Left lung (tissue), 4 donors: ENCODE measurements at regions not wholly inside any gene's neighbourhood (a gene's known extent, or its start where the extent isn't known, plus 50 kb on each side); places are given as distances from the start of the nearest gene placed in this dataset.

Experiments
- ATAC-seq: fragments of 200-7000 bp; cut with Tn5 transposase; one replicate; pipeline ENCODE4 v1.9.1; 2020; ENCODE audit warnings: moderate library complexity
- DNase-seq, 4 donors: peaks; one replicate each; pipeline ENCODE4 v3.0.0-alpha.2; 2013 to 2020
- H3K27ac ChIP-seq, 2 donors: fragments of 200-600 bp; sonication (generic) in 1 of 2; one replicate each; pipeline versions ENCODE4 v1.5.0 to v1.8.0; 2020 to 2021
- H3K27me3 ChIP-seq, 2 donors: fragments of 200-600 bp; sonication (generic) in 1 of 2; one replicate each; pipeline versions ENCODE4 v1.5.0 to v1.8.0; 2020 to 2021
- H3K36me3 ChIP-seq, 2 donors: fragments of 200-600 bp; sonication (generic) in 1 of 2; one replicate each; pipeline versions ENCODE4 v1.5.0 to v1.8.0; 2020 to 2021
- H3K4me1 ChIP-seq, 2 donors: fragments of 200-600 bp; one replicate each; pipeline ENCODE4 v1.8.0; 2021
- H3K4me3 ChIP-seq, 2 donors: fragments of 200-600 bp; sonication (generic) in 1 of 2; one replicate each; pipeline versions ENCODE4 v1.5.0 to v1.8.0; 2020 to 2021; ENCODE audit warnings: mild to moderate bottlenecking in 1 of 2
- H3K9me3 ChIP-seq, 2 donors: fragments of 200-600 bp; sonication (generic) in 1 of 2; one replicate each; pipeline versions ENCODE4 v1.5.0 to v1.8.0; 2020 to 2021
- CTCF ChIP-seq, 2 donors: fragments of 200-600 bp; sonication (generic) in 1 of 2; IDR thresholded peaks; one replicate each; pipeline versions ENCODE4 v1.5.0 to v1.8.0; 2021; ENCODE audit warnings: antibody characterized with exemption in 2 of 2
- intact Hi-C, 2 donors: fragments of 100-400 bp; cut with DNase I; formaldehyde crosslinking; loops; one replicate each; pipeline versions ENCODE4 v1.11.2 to v1.14.2; 2022
- donor health status: DM: no; HTN: yes; CAD: no.
- donor health status: DM: no; HTN: no; CAD: no.

GRCh38 chr1:38777464-38777957 lies 82.1 kb downstream of the RRAGC start:
- H3K36me3 ChIP-seq = no peaks in the 10 kb centered on the region
- H3K9me3 ChIP-seq = no peaks in the 10 kb centered on the region
- ATAC-seq = no peak
- intact Hi-C loops = no loop called here
- no peak overlapping the region for H3K27ac ChIP-seq
- no peak for DNase-seq
- no peak overlapping the region for H3K4me3 ChIP-seq
- no peak for TF ChIP-seq CTCF (IDR thresholded peaks at IDR 0.05)
- peaks cover 8 to 57% of the 10 kb centered on the region in 2 donors for H3K27me3 ChIP-seq
- no peaks in the 10 kb centered on the region for H3K4me1 ChIP-seq

GRCh38 chr1:38776466-38777065 lies 83.0 kb downstream of the RRAGC start:
- H3K4me1 ChIP-seq = no peaks in the 10 kb centered on the region
- ATAC-seq = no peak
- H3K27me3 ChIP-seq = peaks cover 0 to 47% of the 10 kb centered on the region in 2 donors
- H3K27ac ChIP-seq = no peak overlapping the region
- H3K36me3 ChIP-seq = no peaks in the 10 kb centered on the region
- no peak for TF ChIP-seq CTCF (IDR thresholded peaks at IDR 0.05)
- no peak for DNase-seq
- no peaks in the 10 kb centered on the region for H3K9me3 ChIP-seq
- intact Hi-C loops = no loop called here
- H3K4me3 ChIP-seq = no peak overlapping the region

- Histone ChIP-seq H3K9me3 (no peaks in the 10 kb centered on the region), H3K27me3 (peaks cover 0 to 35% of the 10 kb centered on the region in 2 donors), H3K4me1 (no peaks in the 10 kb centered on the region), H3K4me3 (no peak overlapping the region), H3K27ac (no peak overlapping the region), H3K36me3 (no peaks in the 10 kb centered on the region)
- TF ChIP-seq CTCF (IDR thresholded peaks at IDR 0.05) = no peak
- DNase-seq (no peak), ATAC-seq (no peak)
- intact Hi-C loops = no loop called here
These were observed 84.3 kb downstream of the RRAGC start for GRCh38 chr1:38775175-38775845.

- no peak for TF ChIP-seq CTCF (IDR thresholded peaks at IDR 0.05)
- Histone ChIP-seq H3K36me3 (no peaks in the 10 kb centered on the region), H3K4me1 (no peaks in the 10 kb centered on the region), H3K4me3 (no peak overlapping the region), H3K27me3 (peaks cover 0 to 16% of the 10 kb centered on the region in 2 donors), H3K9me3 (no peaks in the 10 kb centered on the region), H3K27ac (no peak overlapping the region)
- ATAC-seq (no peak), DNase-seq (no peak)
- intact Hi-C loops = no loop called here
These were observed 86.1 kb downstream of the RRAGC start for GRCh38 chr1:38773483-38773882.

GRCh38 chr1:38772953-38773352 lies 86.6 kb downstream of the RRAGC start:
- no peak for DNase-seq
- intact Hi-C loops = no loop called here
- H3K9me3 ChIP-seq = no peaks in the 10 kb centered on the region
- no peaks in the 10 kb centered on the region for H3K4me1 ChIP-seq
- no peaks in the 10 kb centered on the region for H3K36me3 ChIP-seq
- H3K27me3 ChIP-seq = peaks cover 0 to 16% of the 10 kb centered on the region in 2 donors
- H3K4me3 ChIP-seq = no peak overlapping the region
- no peak for TF ChIP-seq CTCF (IDR thresholded peaks at IDR 0.05)
- ATAC-seq = no peak
- no peak overlapping the region for H3K27ac ChIP-seq
